C1 segment of cervical spinal cord (tissue), 14 donors: ENCODE measurements at regions not wholly inside any gene's neighbourhood (a gene's known extent, or its start where the extent isn't known, plus 50 kb on each side); places are given as distances from the start of the nearest gene placed in this dataset.
"Not testable (repeated sequence)": the region's sequence is repeated elsewhere in the genome, so short reads cannot be mapped to it uniquely, and the experiment has no call there.

Source experiments
- DNase-seq, 14 donors: peaks; one replicate each; lab custom pipeline; 2025; lab: John Stamatoyannopoulos, UW

DNA sequence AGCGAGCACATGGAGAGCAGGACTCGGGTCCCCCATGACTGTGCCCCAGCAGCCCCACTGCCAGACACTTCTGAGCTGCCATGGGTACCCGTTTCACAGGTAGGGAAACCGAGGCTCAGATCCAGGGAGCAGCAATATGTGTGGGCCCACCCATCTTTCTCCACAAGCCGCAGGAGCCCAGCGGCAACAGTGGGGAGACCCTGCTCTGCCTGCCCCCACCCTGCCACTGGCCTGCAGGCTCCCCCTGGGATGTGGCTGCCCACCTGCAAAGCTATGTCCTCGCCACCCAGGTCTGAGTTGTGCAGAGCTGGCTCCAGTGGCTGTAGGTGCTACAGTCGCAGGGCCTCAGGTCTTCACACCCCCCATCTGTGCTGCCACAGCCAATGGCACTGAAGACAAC is 50.6 kb upstream of the C1QTNF9B start:
- DNase-seq: no peak

DNA sequence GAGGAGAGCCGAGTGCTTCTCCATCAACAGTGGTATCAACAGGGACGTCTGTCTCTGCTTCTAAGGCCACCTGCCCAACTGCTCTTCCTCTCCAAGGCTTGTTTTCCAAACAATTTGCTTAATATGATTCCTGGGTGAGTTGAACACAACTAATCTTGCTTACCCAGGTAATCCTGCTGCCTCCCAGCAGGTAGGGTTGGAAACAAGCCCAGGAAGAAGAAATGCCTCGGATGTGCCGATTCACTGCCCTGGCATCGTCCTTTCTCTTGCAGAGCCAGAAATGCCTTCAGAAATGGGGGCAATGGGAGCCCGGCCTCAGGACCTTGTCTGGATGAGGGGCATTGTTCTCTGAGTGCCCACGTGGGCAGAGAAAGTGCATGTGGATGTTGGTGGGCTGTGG is 51.9 kb upstream of the C1QTNF9B start:
- DNase-seq: no peak

DNA sequence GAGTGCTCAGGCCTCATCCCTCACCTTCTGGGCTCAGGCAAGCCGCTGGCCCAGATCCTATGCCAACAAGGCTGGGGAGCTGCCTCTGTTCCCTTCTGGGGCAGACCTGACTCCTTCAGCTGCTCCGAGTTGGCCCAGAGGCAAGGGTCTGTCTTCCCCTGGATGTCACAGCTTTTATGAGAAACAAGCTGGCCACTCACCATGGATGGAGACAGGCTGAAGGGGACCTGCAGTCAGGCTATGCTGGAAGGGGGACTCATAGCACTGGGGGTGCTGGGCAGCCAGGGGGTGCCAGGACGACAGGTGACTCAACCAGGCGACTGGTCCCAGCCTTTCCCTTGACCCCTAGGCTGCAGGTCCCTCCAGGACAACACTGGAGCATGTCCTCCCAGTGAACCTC is 52.4 kb upstream of the C1QTNF9B start:
- no peak for DNase-seq

DNA sequence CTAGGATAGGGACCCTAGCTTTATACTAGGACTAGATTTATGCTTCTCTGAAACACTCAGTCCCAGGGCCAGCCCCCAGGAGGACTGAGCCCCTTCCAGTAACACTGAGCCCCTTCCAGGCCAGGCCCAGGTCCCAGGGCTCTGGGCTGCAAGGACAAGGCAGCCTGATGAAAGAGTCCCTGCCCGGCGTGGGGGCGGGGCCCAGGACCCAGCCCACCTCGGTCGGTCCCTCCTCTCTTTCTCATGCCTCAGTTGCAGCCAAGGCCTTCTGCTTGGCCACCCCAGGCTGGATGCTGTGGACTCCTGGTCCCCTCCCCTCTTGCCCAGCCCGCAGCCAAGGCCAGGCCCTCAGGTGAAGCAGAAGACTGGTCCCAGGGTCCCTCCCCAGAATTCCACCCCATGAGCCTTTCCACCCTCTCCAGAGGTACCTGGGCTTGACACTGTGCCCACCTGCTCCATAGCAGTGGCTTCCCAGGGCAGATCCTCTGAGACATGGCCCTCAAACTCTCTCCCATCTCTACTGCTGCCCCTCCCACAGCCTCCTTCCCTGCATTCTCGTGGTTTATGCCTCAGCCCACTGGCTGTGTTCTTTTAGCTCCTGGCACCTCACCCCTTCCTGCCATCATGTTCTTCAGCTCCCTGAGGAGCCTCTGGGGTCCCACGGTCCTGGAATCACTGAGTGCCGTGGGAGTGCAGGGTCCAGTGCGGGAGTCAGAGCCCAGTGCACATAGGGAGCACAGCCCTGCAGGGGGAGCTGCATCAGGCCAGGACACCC is 53.6 kb upstream of the C1QTNF9B start:
- DNase-seq: no peak

DNA sequence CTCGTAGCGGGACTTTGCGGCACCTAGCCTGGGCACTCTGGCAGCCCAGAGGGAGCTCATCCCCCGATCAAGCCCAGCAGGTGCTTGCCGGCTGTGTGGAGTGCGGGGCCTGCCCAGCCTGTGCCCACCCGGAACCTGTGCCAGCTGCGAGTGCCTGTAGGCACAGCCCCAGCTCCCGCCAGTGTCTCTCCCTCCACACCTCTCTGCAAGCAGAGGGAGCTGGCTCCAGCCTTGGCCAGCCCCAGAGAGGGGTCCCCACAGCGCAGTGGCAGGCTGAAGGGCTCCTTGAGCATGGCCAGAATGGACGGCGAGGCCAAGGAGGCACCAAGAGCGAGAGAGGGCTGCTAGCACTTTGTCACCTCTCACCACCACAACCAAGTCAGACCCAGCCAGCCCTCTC is 55.5 kb upstream of the C1QTNF9B start:
- no peak for DNase-seq

DNA sequence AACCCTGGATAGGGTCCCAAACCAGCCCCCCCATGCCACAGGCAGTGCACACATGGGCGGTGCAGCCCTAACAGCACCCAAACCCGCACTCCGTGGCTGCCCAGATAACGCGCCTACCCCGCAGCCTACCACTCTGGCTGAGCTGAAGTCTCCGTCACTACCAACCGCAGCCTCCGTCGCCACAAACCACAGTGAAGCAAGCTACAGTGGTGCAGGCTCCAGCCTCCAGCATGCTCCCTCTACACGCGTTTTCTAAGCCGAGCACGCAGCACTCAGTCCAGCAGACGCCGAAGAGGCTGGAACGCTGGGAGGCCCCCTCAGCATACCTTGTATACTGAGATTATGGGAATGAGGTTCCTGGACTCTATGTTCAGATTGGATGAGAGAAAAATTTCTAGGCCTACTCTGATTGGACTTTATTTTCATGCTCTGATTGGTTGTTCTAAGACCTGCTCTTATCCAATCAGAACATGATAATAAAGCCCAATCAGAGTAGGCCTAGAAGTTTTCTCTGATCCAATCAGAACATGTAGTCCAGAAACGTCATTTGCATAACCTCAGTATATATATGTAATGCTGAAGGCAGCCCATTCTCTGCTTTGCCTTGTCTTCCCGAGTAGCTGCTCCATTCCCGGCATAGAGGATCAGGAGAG is 56.7 kb upstream of the C1QTNF9B start:
- DNase-seq: no peak

DNA sequence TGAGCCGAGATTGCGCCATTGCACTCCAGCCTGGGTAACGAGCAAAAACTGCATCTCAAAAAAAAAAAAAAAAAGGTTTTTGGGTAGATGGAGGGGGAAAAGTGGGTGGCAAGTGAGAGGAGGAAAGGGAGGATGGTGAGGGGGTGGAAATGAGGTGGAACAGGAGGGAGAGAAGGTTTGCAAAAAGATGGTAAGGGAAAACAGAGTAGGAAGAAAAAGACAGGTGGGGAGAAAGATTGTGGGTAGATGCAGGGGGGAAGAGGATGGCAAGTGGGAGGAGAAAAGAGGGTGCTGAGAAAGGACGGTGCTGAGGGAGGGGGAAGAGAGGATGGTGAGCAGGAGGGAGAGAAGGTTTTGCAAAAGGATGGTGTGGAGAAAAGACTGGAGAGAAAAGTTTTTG is 57.8 kb upstream of the C1QTNF9B start:
- DNase-seq: no peak

DNA sequence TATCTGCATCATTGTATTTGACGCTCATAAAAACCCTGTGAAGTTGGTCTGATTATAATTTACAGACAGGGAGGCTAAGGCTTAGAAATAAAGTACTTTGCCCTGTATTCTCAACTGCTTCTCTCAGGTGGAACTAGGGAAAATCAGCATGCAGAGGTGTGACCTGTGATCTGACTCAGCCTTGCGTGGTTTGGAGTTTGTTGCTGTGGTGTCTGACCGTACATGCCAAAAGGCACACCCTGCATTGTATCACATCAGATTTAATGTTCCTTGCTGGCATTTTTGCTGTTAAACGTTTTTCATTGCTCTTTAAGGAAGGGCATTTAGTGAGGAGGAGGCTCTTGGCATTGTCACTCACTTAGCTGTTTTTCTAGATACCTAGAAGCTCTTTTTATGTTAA is 58.8 kb upstream of the C1QTNF9B start:
- no peak for DNase-seq

DNA sequence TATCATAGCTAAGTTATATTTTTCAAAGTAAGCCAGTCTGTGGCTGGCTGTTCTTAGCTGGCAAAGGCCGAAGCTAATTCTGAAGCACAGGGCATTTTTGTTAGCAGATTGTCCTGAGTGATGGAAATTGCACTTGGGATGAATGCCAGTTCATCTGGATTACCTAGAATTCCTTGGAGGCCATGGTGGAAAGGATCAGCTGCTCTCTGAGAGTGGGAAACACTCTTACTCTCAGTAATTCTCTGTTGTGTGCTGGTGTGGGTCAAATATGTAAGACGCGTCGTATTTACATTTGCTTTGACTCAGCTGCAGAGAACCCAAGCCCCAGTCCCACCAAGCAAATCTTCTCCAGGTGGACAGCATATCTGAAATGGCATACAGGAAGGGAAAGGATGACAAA is 60.7 kb upstream of the C1QTNF9B start:
- no peak for DNase-seq

DNA sequence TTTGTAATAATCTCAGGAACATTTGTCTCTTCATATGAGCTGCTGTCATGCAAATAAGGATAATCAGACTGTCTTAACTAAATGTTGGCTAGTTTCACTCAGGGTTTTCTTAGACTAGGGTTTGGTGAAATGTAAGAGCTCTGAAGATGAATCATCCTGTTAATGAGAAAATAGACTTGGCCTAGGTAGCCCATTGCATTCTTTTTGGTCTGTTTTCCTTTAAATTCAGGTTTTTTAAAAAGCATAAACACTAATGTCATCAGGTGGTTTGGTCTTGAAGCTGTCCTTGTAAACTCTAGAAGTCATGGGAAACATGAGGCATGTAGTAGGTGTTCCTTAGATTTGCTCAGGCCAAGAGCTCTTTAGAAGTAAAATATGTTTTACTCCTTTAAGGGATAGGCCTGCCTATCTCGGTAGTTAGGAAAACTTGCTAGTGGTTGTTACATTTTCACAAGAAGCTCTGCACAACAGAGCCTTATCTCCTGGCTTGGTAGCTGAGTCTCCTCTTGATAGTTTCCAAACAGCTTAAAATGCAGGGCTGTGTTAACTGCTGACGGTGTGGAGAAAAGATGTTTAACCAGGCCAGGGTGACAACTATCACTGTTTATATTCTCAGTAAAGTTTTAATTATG is 62.0 kb upstream of the C1QTNF9B start:
- no peak for DNase-seq

DNA sequence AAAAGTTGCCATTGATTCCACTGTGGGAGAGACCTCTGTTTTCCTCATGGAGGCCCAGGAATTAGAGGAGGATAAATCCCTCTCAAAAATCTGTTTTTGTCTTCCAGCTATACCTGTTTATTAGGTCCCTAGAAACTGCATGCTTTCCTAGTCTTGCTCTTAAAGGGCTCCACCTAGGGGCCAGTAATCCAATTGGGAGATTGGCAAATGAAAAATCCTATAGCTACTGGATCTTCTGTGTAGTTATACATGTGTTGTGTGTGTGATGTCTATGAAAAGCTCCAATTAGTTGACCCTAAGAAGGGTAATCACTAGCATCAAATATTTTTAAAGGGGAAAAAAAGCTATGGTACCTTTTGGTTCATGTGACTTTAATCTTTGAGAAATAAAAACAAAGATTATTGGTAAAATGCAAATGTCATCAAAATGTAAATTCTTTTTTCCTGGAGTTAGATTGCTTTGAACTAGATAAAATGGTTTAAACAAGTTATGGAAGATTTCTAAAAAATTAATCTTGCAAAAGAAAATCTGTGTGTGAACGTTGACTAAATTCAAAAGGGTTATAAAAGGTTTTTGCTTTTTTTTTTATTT is 63.4 kb upstream of the C1QTNF9B start:
- DNase-seq: peak in 1 of 14 donors; percentile 9

DNA sequence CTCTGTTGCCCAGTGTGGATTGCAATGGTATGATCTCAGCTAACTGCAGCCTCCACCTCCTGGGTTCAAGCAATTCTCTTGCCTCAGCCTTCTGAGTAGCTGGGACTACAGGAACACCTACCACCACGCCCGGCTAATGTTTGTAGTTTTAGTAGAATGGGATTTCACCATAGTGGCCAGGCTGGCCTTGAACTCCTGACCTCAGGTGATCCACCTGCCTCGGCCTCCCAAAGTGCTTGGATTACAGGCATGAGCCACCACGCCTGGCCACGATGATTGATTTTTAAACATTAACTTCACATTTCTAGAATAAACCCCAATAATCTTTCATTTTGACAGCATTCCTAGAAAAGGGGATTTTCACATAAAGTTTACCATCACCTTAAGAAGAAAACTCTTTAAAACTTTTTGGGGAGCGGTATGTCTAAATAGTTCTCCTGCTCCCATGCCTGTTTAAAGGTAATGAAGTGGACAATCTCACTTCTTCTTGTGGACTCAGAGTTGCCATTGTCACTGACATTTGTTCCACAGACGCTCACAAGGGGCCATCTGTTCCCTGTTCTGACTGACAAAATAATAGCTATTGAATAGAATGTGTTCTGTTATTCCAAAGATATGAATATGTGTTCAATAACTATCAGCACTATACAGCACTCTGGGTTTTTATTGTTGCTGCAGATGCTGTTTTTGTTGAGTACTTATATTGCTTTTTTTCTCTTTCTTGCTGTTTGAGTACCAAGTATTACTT is 66.1 kb upstream of the C1QTNF9B start:
- no peak for DNase-seq

DNA sequence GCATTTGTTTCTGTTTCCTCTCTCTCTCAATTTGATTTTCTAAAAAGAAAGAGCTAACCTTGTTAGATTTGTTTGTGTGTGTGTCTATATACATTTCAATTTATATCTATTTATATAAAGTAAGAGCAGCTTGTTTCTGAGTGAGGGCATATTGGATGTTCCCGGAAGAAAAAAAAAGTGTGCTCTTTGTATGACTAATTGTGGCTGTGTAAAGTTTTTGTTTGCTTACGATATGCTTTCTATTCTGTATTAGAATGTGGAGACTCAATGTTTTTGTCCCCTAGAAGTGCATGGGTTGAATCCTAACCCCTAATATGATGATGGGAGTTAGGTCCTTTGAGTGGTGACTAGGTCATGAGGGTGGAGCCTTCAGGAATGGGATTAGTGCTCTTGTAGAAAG is 66.6 kb upstream of the C1QTNF9B start:
- no peak for DNase-seq

DNA sequence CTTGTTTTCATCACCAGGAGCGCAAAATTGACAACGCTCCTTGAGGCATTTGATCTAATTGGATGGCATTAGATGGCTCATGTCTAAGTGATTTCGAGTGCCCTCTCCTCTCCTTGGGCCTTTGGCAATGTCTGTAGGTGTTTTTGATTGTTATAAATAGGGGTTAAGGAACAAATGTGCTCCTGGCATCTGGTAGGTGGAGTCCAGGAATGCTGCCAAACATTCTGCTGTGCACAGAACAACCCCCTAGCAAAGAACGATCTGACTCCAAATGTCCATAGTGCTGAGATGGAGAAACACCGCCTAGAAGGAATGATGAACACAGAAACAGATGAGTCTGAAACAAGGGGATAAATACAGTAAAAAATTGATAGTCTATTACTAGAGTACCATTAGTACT is 68.0 kb upstream of the C1QTNF9B start:
- DNase-seq: no peak

DNA sequence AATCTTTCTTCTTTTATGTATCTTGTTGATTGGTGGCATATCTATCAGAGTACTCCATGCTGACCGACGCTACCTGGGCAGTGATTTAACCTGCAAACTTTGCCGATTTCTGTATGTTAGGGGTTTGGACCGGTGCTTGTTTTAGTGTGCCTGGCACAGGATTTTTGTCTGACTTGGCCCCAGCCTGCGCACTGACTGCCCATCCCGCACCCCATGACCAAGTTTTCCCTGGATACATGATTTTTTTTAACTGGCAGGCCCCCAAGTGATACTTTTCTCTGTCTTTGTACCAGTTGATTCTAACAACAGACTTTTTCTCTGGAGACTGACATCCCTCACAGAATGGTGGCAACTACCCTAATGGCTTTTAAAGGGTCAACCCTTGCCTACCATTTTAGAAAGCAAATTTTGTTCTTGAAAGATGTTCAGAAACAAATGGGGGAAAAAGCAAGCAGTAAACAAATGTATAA is 69.0 kb upstream of the C1QTNF9B start:
- DNase-seq: no peak

DNA sequence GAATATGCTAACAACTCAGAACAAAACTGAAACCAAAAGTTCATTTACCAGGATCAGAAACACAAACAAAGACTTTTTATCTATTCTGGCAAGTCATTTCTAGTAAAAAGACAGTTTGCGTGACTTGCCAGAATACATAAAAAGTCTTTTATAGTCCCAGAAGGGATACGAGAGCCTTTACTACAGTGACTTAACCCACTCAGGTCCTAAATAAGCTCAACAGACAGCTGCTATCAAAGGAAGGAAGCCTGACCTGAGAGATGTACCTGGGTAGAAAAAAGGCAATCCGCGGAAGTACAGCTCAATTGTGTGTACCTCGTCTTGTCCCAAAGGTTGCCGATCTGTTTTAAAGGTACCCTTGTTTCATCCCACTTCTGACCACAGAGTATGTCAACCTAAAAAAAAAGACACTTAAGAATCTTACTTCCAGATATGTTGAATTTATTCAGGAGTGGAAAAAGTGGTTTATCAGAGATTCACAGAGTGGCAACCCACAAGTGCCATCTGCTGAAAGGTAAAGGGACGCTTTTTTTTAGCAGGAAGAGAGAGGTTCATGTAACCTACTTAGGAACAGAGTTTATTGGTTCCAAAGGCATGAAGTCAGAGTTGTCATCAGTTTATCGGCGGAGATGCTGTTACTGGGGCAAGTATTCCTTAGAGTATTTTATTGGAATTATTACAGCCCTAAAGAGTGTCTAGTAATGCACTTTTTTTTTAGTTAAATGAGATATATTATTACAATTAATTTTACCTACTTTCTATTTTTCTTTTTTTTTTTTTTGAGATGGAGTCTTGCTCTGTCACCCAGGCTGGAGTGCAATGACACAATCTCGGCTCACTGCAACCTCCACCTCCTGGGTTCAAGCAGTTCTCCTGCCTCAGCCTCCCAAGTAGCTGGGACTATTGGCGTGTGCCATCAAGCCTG is 69.7 kb upstream of the C1QTNF9B start:
- DNase-seq: no peak

DNA sequence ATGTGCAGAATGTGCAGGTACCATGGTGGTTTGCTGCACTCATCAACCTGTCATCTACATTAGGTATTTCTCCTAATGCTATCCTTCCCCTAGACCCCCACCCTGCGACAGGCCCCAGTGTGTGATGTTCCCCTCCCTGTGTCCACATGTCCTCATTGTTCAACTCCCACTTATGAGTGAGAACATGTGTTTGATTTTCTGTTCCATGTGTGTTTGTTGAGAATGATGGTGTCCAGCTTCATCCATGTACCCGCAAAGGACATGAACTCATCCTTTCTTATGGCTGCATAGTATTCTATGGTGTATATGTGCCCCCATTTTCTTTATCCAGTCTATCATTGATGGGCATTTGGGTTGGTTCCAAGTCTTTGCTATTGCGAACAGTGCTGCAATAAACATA is 70.5 kb upstream of the C1QTNF9B start:
- not testable (repeated sequence) for DNase-seq

DNA sequence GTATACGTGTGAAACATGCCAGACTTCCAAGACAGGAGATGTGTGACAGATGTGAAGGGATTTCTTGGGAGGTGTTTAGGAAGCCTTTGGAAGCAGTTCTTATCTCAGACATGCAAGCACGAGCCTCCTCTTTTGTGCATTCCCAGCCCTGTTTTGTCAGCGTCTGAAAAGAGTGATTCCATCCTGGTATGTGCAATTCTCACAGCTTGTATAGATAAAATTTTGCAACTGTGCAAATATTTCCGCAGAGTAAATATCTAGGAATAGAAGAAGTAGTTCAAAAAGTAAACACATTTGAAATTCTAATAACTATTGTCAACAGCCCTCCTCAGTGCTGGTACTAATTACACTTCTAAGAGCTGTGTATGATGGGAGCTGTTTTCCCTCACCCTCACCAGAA is 72.3 kb upstream of the C1QTNF9B start:
- no peak for DNase-seq

DNA sequence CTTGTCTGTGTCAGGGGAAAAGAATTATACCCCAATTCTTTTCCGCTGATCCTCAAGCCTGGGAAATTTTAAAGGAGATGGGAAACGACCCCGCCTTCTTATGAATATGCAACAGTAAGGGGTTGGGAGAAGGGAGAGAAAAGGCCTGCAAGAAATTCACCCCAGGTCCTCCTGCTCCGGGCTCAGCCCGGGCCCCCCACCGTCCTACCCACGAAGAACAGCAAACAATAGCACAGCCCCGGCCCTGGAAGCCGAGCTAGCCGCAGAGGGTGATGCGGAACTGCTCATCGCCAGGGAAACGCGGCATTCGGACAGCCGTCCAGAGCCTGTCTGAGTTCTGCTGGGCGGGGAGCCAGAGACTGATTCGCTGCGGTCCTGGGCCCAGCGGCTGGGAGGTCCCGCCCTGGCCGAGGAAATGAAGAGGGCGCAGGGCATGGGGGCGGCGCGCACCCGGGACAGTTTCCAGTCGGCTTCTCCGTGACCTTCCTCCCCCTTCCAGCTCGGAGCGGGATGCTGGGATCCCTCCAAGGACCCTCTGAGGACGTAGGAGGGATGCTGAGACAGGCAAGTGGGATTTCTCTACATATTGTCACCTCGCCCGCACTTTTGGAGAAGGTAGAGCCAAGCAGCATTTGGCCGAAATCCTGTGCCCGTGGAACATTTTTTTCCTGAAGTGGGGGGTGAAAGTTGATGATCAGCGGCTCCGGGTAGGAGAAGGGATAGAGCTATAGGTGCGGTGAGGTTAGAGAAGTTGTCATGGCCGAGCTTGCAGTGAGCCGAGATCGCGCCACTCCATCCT is 82.3 kb upstream of the C1QTNF9B start:
- peak in 13 of 14 donors; percentile 18 to 86 (median 77) for DNase-seq

DNA sequence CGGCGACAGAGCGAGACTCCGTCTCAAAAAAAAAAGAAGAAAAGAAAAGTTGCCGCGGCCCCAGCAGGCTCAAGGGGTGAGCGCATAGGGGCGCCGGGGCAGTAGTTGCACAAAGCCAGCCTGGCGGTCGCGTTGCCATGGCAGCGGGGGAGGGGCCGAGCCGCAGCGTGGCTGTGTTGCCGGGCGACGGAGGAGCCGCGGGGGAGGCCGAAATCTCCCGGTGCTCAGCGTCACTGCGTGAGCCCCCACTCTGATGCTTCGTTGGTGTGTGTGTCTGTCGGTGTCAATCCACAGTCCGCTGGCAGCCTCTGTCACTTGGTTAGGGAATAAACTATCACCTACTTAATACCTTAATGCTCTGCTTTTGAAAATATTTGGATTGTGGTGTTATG is 82.9 kb upstream of the C1QTNF9B start:
- peak; percentile 6 to 89 (median 70) for DNase-seq
